ENCODE measurements at regions not wholly inside any gene's neighbourhood (a gene's known extent, or its start where the extent isn't known, plus 50 kb on each side); places are given as distances from the start of the nearest gene placed in this dataset.

DNA sequence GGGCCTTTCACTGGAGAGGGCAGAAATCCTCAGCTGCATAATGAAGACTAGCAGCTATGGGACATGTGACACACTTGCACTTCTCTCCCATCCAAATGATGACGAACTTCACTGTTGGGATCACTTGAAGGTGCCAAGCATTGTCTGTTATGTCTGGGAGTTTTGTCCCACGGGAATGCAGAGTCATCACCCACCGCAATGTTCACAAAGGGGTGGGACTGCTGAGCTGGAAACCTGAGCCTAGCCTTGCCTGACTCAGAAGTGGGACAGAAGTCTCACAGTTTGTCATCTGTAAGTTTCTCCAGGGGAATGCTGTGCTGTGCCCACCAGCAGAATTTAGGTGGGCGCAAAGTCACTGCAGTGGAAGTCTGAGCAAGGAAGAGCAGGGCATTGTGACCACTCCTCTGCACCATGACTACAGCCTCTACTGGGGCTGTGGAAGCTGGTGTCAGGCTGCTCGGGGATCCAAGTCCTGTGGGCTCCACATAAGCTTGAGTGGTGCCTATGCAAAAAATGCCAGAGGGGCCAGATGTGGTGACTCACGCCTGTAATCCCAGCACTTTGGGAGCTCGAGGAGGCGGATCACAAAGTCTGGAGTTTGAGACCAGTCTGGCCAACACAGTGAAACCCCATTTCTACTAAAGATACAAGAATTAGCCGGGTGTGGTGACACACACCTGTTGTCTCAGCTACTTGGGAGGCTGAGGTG, 472.0 kb upstream of the CNTNAP2 start:
- no peak for DNase-seq

DNA sequence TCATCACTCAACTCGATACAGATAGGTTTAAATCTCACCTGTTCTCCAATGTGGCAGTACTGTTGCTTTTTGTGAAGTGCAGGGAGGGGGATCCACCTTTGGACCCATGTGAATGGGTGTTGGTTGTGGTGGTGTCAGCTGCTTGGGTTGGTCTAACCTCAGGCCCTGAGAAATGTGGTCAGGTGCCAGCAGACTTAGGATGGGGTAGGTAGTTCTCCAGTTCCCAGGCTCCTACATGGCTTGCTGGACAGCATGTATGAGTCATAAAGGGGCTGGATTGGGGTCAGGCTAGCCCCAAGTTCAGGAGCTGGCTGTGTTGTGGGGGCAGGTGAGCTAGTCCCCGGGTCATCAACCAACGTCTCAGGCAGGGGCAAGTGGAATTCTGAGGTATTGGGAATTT, 472.6 kb upstream of the CNTNAP2 start:
- DNase-seq: no peak

DNA sequence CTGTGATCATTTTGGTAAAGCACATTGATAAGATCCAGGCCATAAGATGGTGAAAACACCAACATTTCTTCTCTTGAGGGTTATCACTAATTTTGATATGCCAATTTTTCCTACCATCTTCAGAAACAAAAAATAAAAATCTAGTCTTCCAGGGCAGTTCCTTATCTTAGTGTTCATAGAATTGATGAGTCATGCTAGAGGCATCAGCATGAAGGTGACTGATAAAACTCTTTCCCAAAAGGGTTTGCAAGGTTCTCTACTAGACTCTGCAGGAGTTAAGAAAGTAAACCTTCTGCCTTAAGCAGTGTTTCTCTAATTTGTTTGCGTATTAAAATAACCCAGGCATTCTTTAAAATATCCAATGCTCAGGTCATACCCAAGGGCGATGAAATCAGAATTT, 483.1 kb upstream of the CNTNAP2 start:
- no peak for DNase-seq

- DNase-seq: no peak
Observed at GRCh38 chr7:145624618-145625017, 492.0 kb upstream of the CNTNAP2 start.

- DNase-seq: no peak
Observed at GRCh38 chr7:145605963-145606362, 510.6 kb upstream of the CNTNAP2 start.

DNA sequence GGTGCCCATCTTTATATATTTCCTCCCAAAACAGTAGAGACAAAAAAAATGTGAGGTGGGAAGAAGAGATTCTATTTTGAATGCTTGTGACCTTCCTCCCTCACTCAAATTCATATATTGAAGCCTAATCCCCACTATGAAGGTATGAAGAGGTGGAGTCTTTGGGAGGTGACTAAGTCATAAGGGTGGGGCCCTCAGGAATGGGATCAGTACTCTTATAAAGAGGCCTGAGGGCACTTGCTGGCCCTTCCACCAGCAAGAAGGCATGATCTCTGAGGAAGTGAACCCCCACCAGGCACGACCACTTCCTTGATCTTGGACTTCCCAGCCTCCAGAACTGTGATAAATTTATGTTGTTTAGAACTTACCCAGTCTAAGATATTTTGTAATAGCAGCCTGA, 517.2 kb upstream of the CNTNAP2 start:
- DNase-seq: no peak

- DNase-seq: no peak
Observed at GRCh38 chr7:145584401-145584800, 532.2 kb upstream of the CNTNAP2 start.

DNA sequence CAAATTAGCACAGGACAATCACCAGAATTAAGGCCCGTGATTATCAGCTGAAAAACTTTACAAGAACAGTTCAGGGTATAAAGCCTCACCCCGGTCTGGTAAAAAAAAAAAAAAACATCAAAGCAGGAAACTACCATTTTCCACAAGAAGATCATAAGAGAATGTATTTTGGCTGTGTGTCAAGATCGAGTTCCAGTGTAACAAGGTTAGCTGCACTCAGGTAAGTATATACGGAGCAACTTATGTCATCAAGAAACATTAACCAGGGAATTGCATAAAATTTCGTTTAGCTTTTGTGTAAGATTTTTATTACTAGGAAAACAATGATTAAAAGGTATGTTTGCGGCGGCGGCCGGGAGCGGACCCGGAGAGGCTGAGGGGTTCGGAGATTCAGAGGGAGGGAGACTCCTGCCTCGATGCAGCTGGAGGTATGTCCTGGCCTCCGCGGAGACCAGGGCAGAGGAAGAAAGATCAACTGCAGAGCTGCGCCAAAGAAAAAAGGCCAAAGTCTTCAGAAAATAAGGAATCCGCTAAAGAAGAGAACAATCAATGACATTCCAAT, 533.8 kb upstream of the CNTNAP2 start:
- no peak for DNase-seq

GRCh38 chr7:145557805-145558204, 558.8 kb upstream of the CNTNAP2 start:
- DNase-seq: no peak

- peak; percentile 38 for DNase-seq
Observed at GRCh38 chr7:145543242-145543641, 573.4 kb upstream of the CNTNAP2 start.

DNA sequence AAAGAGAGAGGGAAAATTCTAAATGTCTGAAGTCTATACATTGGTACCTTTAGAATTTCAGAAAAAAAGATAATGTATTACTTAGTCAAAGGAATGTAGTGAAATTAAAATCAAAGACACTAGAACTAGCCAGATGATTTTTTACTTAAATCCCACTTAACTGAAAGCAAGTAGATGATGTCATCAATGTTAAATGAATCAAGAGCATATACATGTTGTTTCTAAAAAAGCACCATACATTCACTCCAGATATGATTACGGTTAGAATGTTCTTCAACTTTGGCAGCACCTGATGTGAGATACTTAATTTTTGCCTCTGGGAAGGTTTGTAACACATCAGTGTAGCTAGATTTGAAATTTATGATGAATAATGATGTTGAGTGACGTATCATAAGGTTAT, 576.7 kb upstream of the CNTNAP2 start:
- DNase-seq: no peak

DNA sequence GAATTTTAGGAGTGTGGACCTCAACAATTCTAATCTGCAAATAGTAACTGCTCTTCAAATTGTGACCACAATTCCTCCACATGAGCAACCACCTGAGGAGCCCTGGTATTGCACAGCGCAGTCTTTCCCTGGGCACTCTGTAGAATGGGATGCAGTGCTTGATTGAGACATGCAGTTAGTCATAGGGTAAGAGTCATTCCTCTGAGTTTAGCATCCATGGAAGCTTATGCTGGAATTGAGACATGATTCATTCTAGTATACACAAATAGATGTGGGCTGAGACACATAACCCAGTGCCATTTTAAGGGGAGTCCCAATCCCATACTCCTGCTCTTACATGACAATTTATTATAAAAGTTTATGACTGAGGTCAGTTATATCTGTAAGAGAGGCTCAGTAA, 582.3 kb upstream of the CNTNAP2 start:
- DNase-seq: no peak

DNA sequence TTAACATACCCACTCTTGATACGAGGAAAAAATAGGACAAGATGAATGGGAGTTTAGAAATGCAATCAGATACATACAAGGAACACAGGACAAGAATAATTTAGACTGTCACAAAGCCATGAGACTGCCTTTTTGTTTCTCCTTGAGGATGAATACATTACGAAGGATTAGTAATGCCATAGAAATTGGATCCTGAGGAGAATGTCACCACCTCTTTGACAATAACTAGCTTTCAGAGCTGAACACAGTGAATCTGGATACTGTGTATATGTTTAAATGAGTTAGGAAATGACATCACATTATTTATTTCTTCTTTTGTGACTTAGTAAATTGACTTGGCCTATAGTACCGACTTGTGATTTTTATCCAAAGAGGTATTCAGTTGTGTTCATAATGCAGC, 596.3 kb upstream of the CNTNAP2 start:
- no peak for DNase-seq

GRCh38 chr7:145511004-145511403, 605.6 kb upstream of the CNTNAP2 start:
- DNase-seq: no peak

GRCh38 chr7:145497911-145498525, 618.6 kb upstream of the CNTNAP2 start:
- DNase-seq: no peak

DNA sequence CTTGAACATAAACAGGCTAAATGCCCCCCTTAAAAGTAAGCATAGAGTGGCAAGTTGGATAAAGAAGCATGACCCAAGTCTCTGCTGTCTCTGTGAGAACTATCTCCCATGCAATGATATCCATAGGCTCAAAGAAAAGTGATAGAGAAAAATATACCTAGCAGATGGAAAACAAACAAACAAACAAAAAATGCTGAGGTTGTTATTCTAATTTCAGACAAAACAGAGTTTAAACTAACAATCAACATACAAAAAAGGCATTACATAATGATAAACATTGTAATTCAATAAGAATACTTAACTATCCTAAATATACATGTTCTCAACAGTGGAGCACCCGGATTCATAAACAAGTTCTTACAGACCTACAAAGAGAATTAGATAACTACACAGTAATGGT, 626.2 kb upstream of the CNTNAP2 start:
- no peak for DNase-seq

- no peak for DNase-seq
Observed at GRCh38 chr7:145489609-145490008, 627.0 kb upstream of the CNTNAP2 start.

DNA sequence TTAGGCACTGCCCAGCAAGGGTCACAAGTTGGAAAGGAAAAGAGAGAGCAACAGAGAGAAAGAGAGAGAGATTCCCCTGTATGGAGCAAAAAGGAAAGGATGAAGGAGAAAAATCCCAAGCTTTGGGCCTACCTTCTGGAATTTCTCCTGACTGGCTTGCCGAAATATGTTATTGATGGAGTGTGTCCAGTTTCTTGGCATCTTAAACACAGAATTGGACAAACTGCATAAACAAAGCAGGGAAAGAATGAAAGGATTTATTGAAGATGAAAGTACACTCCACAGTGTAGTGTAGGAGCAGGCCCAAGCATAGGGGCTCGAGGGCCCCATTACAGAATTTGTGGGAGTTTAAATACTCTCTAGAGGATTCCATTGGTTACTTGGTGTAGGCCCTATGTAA, 627.8 kb upstream of the CNTNAP2 start:
- no peak for DNase-seq

DNA sequence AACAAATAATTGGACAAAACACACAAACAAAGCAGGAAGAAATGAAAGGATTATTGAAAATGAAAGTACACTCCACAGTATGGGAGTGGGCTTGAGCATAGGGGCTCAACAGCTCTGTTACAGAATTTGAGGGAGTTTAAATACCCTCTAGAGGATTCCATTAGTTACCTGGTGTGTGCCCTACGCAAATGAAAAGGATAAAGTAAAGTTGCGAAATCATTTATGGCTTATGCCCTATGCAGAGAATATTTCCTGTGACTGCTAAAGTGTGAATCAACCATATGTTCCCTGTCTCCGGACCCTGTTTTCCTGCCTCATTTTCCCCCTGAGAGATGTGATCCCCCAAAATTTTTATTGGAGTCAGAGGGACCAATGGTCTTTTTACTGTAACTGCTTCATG, 634.6 kb upstream of the CNTNAP2 start:
- DNase-seq: no peak

DNA sequence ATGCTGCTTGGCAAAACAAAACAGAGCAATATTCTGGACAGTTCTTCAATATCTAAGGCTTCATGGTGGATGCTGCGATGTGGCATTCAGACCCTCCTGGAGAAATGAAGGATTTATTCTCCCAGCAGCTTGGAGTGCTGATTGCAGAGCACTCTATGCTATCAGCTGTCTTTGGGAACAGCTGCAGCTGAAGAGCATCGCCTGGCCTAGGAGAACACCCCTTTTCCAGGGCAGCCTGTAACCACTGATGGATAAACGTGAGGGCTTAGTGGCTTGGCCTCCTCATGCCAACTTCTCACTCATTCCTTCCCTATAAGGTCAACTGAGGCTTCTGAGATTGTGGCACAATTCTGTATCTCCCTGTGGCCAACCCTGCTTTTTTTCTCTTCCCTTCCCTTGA, 638.1 kb upstream of the CNTNAP2 start:
- DNase-seq: no peak

DNA sequence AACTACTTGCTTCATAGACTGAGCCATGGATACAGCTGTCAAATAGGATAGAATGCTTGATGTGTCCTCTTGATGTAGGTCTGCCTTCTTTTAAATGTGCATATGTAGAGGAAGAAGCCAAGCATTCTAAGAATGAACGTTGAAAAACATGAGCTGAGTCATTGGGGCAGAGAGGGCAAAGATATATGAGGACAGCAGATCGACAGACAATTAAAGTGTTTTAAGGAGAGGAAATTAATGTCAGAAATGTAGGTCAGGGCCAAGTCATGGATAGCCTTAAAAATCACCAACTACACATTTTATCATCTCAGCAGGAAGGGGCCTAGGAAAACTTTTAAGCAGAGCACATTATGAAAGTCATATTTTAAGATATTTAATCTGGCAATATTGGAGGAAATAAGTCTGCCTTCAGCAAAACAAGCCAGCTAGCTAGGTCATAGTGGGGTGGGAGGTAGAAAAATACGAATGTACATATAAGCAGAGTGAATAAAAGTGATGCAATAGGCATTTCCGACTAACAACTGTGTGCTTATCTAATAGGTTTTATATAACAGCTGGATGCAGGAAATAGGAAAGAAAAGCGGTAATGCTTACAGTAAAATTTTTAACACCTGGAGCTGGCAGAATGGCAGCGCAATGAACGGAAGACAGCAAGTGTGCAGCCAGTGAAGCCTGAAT, 638.3 kb upstream of the TPK1 start:
- no peak for DNase-seq

DNA sequence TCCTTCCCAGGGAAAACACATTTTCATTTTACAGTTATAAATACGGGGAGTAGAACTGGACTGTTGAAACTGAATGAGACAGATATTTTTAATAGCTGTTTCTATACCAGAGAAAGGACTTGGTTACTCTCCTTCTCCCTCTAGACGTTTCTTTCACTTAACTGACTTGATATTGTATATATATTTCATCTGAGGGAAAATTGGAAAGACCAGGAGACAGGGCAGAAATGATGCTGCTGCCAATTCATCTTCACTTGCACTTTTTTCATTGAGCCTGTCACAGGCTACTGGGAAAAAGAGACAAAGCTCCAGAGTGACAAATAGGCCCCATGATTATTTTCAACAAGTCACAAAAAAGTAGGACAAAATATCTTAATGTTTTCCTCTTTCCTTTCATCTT, 636.0 kb upstream of the TPK1 start:
- no peak for DNase-seq

- no peak for DNase-seq
Observed at GRCh38 chr7:145464287-145464686, 628.4 kb upstream of the TPK1 start.

DNA sequence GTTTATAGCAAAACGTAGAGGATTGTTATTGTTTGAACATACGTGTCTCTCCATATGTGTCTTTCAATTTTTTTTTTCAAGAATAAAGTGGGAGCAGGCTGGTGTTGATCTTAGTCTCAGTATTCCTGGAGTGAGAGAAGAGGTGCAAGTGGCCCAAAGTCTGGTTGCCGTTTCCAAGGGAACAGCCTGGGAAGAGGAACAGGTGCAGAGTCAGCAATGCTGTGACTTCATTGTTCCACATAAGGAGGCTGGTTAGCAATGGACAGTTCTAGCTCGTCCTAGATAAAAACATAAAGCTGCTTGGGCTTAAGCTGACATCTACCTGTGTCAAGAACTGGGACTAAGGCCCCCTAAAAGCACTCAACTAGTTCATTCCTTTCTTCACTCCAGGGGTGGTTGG, 626.6 kb upstream of the TPK1 start:
- DNase-seq: no peak

Measured in GF-D8 (cell line).